Dermis microvascular lymphatic vessel endothelial cell (primary cell): ENCODE measurements at regions not wholly inside any gene's neighbourhood (a gene's known extent, or its start where the extent isn't known, plus 50 kb on each side); places are given as distances from the start of the nearest gene placed in this dataset.

ENCODE experiments used
- DNase-seq, 2 donors: peaks; one replicate each; pipeline versions ENCODE4 v3.0.0 to v3.0.0-alpha.2; 2010; ENCODE audit warnings: low read depth in 2 of 2

GRCh38 chr16:64172226-64172625 is 949.6 kb downstream of the CDH11 start:
- no peak for DNase-seq

GRCh38 chr16:64171632-64172031 is 950.2 kb downstream of the CDH11 start:
- no peak for DNase-seq

- DNase-seq, result no peak
Measured at GRCh38 chr16:64168371-64168770, 953.5 kb downstream of the CDH11 start.

- no peak for DNase-seq
Measured at GRCh38 chr16:64167936-64168335, 953.9 kb downstream of the CDH11 start.

- DNase-seq, result no peak
Measured at GRCh38 chr16:64165368-64165767, 956.5 kb downstream of the CDH11 start.

GRCh38 chr16:64162613-64163375 is 959.1 kb downstream of the CDH11 start:
- peak; percentile 44 to 52 for DNase-seq

GRCh38 chr16:64159976-64160375 is 961.9 kb downstream of the CDH11 start:
- DNase-seq, result no peak

- no peak for DNase-seq
Measured at GRCh38 chr16:64158941-64159588, 962.8 kb downstream of the CDH11 start.

- no peak for DNase-seq
Measured at GRCh38 chr16:64153718-64154117, 968.1 kb downstream of the CDH11 start.

GRCh38 chr16:64151990-64152767 is 969.7 kb downstream of the CDH11 start:
- DNase-seq, result no peak

- DNase-seq, result peak in 1 of 2 donors; percentile 1
Measured at GRCh38 chr16:64150193-64150592, 971.7 kb downstream of the CDH11 start.

- no peak for DNase-seq
Measured at GRCh38 chr16:64149756-64150155, 972.1 kb downstream of the CDH11 start.

- DNase-seq, result no peak
Measured at GRCh38 chr16:64148356-64148755, 973.5 kb downstream of the CDH11 start.

- no peak for DNase-seq
Measured at GRCh38 chr16:64147941-64148340, 973.9 kb downstream of the CDH11 start.

GRCh38 chr16:64144617-64145016 is 977.2 kb downstream of the CDH11 start:
- no peak for DNase-seq

- DNase-seq, result no peak
Measured at GRCh38 chr16:64138621-64139020, 983.2 kb downstream of the CDH11 start.

GRCh38 chr16:64138006-64138405 is 983.9 kb downstream of the CDH11 start:
- no peak for DNase-seq

- DNase-seq, result no peak
Measured at GRCh38 chr16:64136743-64137142, 985.1 kb downstream of the CDH11 start.

GRCh38 chr16:64136314-64136713 is 985.5 kb downstream of the CDH11 start:
- DNase-seq, result no peak

- no peak for DNase-seq
Measured at GRCh38 chr16:64133366-64133765, 988.5 kb downstream of the CDH11 start.

- DNase-seq, result no peak
Measured at GRCh38 chr16:64132759-64133361, 989.0 kb downstream of the CDH11 start.

- no peak for DNase-seq
Measured at GRCh38 chr16:64132190-64132589, 989.7 kb downstream of the CDH11 start.
